ENCODE measurements at regions not wholly inside any gene's neighbourhood (a gene's known extent, or its start where the extent isn't known, plus 50 kb on each side); places are given as distances from the start of the nearest gene placed in this dataset.

DNA sequence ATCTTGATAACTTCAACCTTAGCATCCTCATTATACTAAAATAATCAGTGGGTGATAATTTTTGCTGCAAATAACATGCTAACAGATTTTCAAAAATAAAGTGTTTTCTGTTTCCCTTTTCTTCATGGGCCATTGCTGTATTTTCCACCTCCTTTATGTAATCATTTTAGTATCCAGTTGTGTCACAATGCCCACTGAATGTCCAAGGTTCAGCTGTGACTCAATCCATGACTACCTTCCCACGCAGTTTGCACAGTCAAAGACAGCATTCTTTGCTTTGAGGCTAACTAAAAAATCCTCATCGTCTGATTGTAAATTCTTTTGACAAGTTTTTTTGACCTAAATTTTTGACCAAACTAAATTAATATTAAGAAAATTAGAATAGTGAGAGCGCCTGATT lies 474.1 kb downstream of the FLRT2 start:
- TF ChIP-seq, protein P1, sequence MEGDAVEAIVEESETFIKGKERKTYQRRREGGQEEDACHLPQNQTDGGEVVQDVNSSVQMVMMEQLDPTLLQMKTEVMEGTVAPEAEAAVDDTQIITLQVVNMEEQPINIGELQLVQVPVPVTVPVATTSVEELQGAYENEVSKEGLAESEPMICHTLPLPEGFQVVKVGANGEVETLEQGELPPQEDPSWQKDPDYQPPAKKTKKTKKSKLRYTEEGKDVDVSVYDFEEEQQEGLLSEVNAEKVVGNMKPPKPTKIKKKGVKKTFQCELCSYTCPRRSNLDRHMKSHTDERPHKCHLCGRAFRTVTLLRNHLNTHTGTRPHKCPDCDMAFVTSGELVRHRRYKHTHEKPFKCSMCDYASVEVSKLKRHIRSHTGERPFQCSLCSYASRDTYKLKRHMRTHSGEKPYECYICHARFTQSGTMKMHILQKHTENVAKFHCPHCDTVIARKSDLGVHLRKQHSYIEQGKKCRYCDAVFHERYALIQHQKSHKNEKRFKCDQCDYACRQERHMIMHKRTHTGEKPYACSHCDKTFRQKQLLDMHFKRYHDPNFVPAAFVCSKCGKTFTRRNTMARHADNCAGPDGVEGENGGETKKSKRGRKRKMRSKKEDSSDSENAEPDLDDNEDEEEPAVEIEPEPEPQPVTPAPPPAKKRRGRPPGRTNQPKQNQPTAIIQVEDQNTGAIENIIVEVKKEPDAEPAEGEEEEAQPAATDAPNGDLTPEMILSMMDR (IDR thresholded peaks at IDR 0.05; ENCODE audit: insufficient read depth, low read length, missing control alignments): no peak
- no peak for DNase-seq (ENCODE audit: low read depth, low spot score)
- ChIA-PET POLR2A (no interaction called here), CTCF (no interaction called here)
- no peak overlapping the region for H3K4me3 ChIP-seq (ENCODE audit: low read depth, low read length)

DNA sequence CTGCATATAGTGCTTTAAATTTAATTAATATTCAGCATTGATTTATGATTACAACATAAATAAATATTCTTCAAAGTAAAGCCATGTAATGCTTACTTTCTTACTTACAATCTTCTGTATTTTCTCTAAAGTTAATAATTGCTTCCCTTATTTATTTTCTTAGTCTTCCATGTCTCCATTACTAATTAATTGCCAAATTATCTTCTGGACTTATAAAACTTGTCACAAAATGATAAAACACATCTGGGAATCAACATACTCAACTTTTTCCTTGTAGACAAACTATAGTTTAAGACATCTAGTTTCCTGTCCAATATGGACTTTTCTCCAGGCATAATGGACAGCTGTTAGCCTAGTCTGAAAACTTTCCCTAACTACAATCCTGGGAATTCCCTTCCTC lies 466.6 kb downstream of the FLRT2 start:
- POLR2A ChIA-PET: no interaction called here
- CTCF ChIA-PET: no interaction called here
- no peak overlapping the region for H3K4me3 ChIP-seq (ENCODE audit: low read depth, low read length)
- no peak for DNase-seq (ENCODE audit: low read depth, low spot score)
- TF ChIP-seq, protein P1 (IDR thresholded peaks at IDR 0.05; ENCODE audit: insufficient read depth, low read length, missing control alignments): no peak

- DNase-seq (ENCODE audit: low read depth, low spot score): no peak
- TF ChIP-seq, protein P1 (IDR thresholded peaks at IDR 0.05; ENCODE audit: insufficient read depth, low read length, missing control alignments): no peak
- no peak overlapping the region for H3K4me3 ChIP-seq (ENCODE audit: low read depth, low read length)
- ChIA-PET CTCF (no interaction called here), POLR2A (no interaction called here)
These were observed 461.2 kb downstream of the FLRT2 start for GRCh38 chr14:85991156-85991555.

- DNase-seq (ENCODE audit: low read depth, low spot score): no peak
- CTCF ChIA-PET: no interaction called here
- no peak overlapping the region for H3K4me3 ChIP-seq (ENCODE audit: low read depth, low read length)
- POLR2A ChIA-PET: no interaction called here
- TF ChIP-seq, protein P1 (IDR thresholded peaks at IDR 0.05; ENCODE audit: insufficient read depth, low read length, missing control alignments): no peak
These were observed 458.0 kb downstream of the FLRT2 start for GRCh38 chr14:85987907-85988306.

GRCh38 chr14:85987292-85987691 lies 457.3 kb downstream of the FLRT2 start:
- ChIA-PET POLR2A (no interaction called here), CTCF (no interaction called here)
- H3K4me3 ChIP-seq (ENCODE audit: low read depth, low read length): no peak overlapping the region
- no peak for DNase-seq (ENCODE audit: low read depth, low spot score)
- TF ChIP-seq, protein P1 (IDR thresholded peaks at IDR 0.05; ENCODE audit: insufficient read depth, low read length, missing control alignments): no peak

DNA sequence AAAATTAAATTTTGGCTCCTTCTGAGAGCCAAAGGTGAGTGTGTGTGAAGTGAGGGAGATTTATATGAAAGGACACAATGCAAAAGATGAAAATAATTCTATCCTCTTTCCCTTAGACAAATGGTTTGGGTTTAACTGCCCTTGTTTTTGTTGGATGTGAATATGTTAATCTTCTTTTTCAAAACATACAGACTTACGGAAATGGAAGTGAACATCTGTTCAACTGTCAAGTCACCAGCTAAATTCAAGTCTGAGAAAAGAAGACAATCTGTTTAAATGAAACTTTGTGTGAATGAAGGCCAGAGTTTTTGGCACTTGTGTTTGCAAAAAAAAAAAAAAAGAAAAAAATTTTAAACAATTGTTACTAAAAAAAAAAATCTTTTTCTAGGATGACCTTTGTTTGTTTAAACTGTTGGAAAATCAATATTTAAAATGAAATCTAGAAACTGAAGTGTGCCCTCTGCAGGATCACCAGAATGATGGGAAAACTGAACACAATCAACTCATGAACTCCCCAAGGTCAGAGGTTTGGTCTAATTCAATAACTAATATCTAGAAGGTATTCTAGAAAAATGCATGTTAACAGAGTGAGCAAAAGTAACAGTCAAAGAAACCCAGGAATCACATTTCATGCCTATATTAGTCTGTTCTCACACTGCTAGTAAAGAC lies 448.8 kb downstream of the FLRT2 start:
- ChIA-PET CTCF (no interaction called here), POLR2A (no interaction called here)
- no peak overlapping the region for H3K4me3 ChIP-seq (ENCODE audit: low read depth, low read length)
- no peak for DNase-seq (ENCODE audit: low read depth, low spot score)
- TF ChIP-seq, protein P1 (IDR thresholded peaks at IDR 0.05; ENCODE audit: insufficient read depth, low read length, missing control alignments): no peak

Measured in AG04449 (cell line).